GM12878 (cell line): ENCODE measurements at regions not wholly inside any gene's neighbourhood (a gene's known extent, or its start where the extent isn't known, plus 50 kb on each side); places are given as distances from the start of the nearest gene placed in this dataset.

ENCODE experiments used
- ATAC-seq: fragments of 200-7000 bp; cut with Tn5 transposase; 3 replicates; pipeline ENCODE4 v1.9.1; 2020; ENCODE audit warnings: mild to moderate bottlenecking, moderate library complexity
- BruUV-seq: library from RNA; stranded (reverse); fragments of 400-500 nt; replicated peaks from 2 replicates; lab custom pipeline; 2021; lab: Mats Ljungman, UMichigan
- CTCF ChIA-PET: fragments of 300-600 bp; sonication (Branson Sonifier 250); formaldehyde crosslinking; extraction: SDS; loops from one replicate; lab custom pipeline; 2021; ENCODE audit warnings: inconsistent platforms; lab: Yijun Ruan, JAX
- POLR2A ChIA-PET: fragments of 350-600 bp; formaldehyde crosslinking; extraction: SDS; loops from one replicate; lab custom pipeline; 2021; ENCODE audit warnings: inconsistent platforms; lab: Charles Lee
- RAD21 ChIA-PET: fragments of 300-600 bp; sonication (Branson Sonifier 250); formaldehyde crosslinking; loops from one replicate; lab custom pipeline; 2023; ENCODE audit warnings: antibody characterized with exemption; ENCODE audit not compliant: unreplicated experiment; lab: Charles Lee
- SMC1A ChIA-PET: fragments of 300-600 bp; sonication (Branson Sonifier 250); formaldehyde crosslinking; loops from one replicate; lab custom pipeline; 2023; ENCODE audit not compliant: unreplicated experiment, uncharacterized antibody; lab: Charles Lee
- DNase-seq: peaks from one replicate; pipeline ENCODE4 v3.0.0-alpha.2; 2011; ENCODE audit warnings: low read depth, low spot score
- FAIRE-seq: peaks from 3 replicates; lab custom pipeline; 2011; peaks lifted over from hg19 to GRCh38; lab: Jason Lieb, UNC
- H2AFZ ChIP-seq: 2 replicates; pipeline ENCODE4 v1.6.0; 2011; ENCODE audit warnings: low read depth, low read length, control low read depth; ENCODE audit not compliant: control insufficient read depth
- H3K27ac ChIP-seq: 2 replicates; pipeline ENCODE4 v1.5.1; 2011; ENCODE audit warnings: control low read depth; ENCODE audit not compliant: control insufficient read depth, insufficient read depth
- H3K27me3 ChIP-seq, 2 experiments: replicated peaks in 1 of 2; 2 replicates each; pipeline versions ENCODE4 v1.6.0 to v1.6.1; 2011; ENCODE audit warnings: low read length in 1 of 2; ENCODE audit not compliant: control insufficient read depth in 2 of 2, insufficient read depth in 2 of 2
- H3K36me3 ChIP-seq, 2 experiments: 2 replicates each; pipeline ENCODE4 v1.5.1; 2011; ENCODE audit warnings: low read length in 1 of 2; ENCODE audit not compliant: control insufficient read depth in 2 of 2, insufficient read depth in 2 of 2
- H3K4me1 ChIP-seq: 2 replicates; pipeline ENCODE4 v1.6.1; 2011; ENCODE audit warnings: mild to moderate bottlenecking, low read length, moderate library complexity, mixed read lengths; ENCODE audit not compliant: control insufficient read depth, insufficient read depth
- H3K4me2 ChIP-seq: 2 replicates; pipeline ENCODE4 v1.6.0; 2011; ENCODE audit warnings: control low read depth; ENCODE audit not compliant: control insufficient read depth, insufficient read depth
- H3K4me3 ChIP-seq: fragments of 200-600 bp; sonication (generic); 2 replicates; pipeline ENCODE4 v1.5.1; 2016
- H3K79me2 ChIP-seq: 2 replicates; pipeline ENCODE4 v1.6.0; 2011; ENCODE audit warnings: low read length; ENCODE audit not compliant: control insufficient read depth, insufficient read depth
- H3K9ac ChIP-seq: 2 replicates; pipeline ENCODE4 v1.8.0; 2011; ENCODE audit warnings: low read length, control low read depth, mixed read lengths; ENCODE audit not compliant: control insufficient read depth, insufficient read depth
- H3K9me3 ChIP-seq: replicated peaks from 3 replicates; pipeline ENCODE4 v1.5.1; 2011; ENCODE audit warnings: mild to moderate bottlenecking, low read length; ENCODE audit not compliant: control insufficient read depth, insufficient read depth
- H4K20me1 ChIP-seq: 2 replicates; pipeline ENCODE4 v1.6.0; 2011; ENCODE audit not compliant: control insufficient read depth, insufficient read depth
- ESRRA ChIP-seq: IDR thresholded peaks from 2 replicates; pipeline ENCODE4 v1.6.1; 2012; ENCODE audit warnings: mild to moderate bottlenecking, low read length, improper control_type of control experiment
- KAT2A ChIP-seq: conservative IDR thresholded peaks from 2 replicates; pipeline ENCODE4 v1.6.1; 2011; ENCODE audit warnings: low read depth, low read length; ENCODE audit not compliant: control insufficient read depth
- MEF2A ChIP-seq: IDR thresholded peaks from 2 replicates; pipeline ENCODE4 v1.6.1; 2011; ENCODE audit warnings: low read depth, mild to moderate bottlenecking, low read length, moderate library complexity; ENCODE audit not compliant: insufficient read depth
- MYC ChIP-seq: IDR thresholded peaks from 2 replicates; pipeline ENCODE4 v1.6.1; 2011; ENCODE audit warnings: mild to moderate bottlenecking, low read length, moderate library complexity, inconsistent platforms; ENCODE audit not compliant: insufficient read depth, insufficient replicate concordance, insufficient read length, severe bottlenecking
- NFXL1 ChIP-seq: fragments of 450-650 bp; IDR thresholded peaks from 2 replicates; pipeline ENCODE4 v1.6.1; 2017; ENCODE audit warnings: antibody characterized with exemption, mild to moderate bottlenecking, borderline replicate concordance
- NFYA ChIP-seq: IDR thresholded peaks from 2 replicates; pipeline ENCODE4 v1.6.1; 2011; ENCODE audit warnings: low read depth, mild to moderate bottlenecking, low read length, improper control_type of control experiment, borderline replicate concordance
- PBX3 ChIP-seq: IDR thresholded peaks from 2 replicates; pipeline ENCODE4 v1.6.1; 2011; ENCODE audit warnings: mild to moderate bottlenecking, low read depth, low read length, moderate library complexity; ENCODE audit not compliant: insufficient replicate concordance
- RELA ChIP-seq: fragments of 450-650 bp; IDR thresholded peaks from 2 replicates; pipeline ENCODE4 v1.8.0; 2014; ENCODE audit warnings: borderline replicate concordance; ENCODE audit not compliant: partially characterized antibody
- RFX5 ChIP-seq: IDR thresholded peaks from 2 replicates; pipeline ENCODE4 v1.6.1; 2011; ENCODE audit warnings: low read depth, low read length, improper control_type of control experiment
- SMAD1 ChIP-seq: fragments of 450-650 bp; IDR thresholded peaks from 2 replicates; pipeline ENCODE4 v1.6.1; 2018; ENCODE audit warnings: mild to moderate bottlenecking, low read depth; ENCODE audit not compliant: partially characterized antibody
- SUZ12 ChIP-seq: fragments of 200-600 bp; sonication (generic); IDR thresholded peaks from one replicate; pipeline ENCODE4 v1.6.1; 2018; ENCODE audit warnings: antibody characterized with exemption, mild to moderate bottlenecking; ENCODE audit not compliant: unreplicated experiment
- TARDBP ChIP-seq: IDR thresholded peaks from 2 replicates; pipeline ENCODE4 v1.6.1; 2016; ENCODE audit warnings: borderline replicate concordance
- YBX1 ChIP-seq: fragments of 450-650 bp; IDR thresholded peaks from 2 replicates; pipeline ENCODE4 v1.6.1; 2016; ENCODE audit warnings: antibody characterized with exemption
- in situ Hi-C: fragments of 300-500 bp; cut with MboI; formaldehyde crosslinking; loops from 9 replicates; pipeline ENCODE4 v1.14.3; 2018; ENCODE audit warnings: mixed read lengths
- intact Hi-C: fragments of 100-400 bp; cut with micrococcal nuclease; formaldehyde crosslinking; loops from one replicate; pipeline ENCODE4 v1.14.2; 2022; ENCODE audit not compliant: unreplicated experiment

GRCh38 chr12:61070640-61071414 is 1189.4 kb upstream of the USP15 start (continued):
- TF ChIP-seq NFXL1 (no peak), ESRRA (no peak), RFX5 (no peak), NFYA (no peak), SUZ12 (no peak), TARDBP (no peak), MEF2A (no peak), MYC (no peak), PBX3 (no peak), SMAD1 (no peak), RELA (no peak)

- FAIRE-seq = no peak
- RAD21 ChIA-PET = no interaction called here
- no peaks in the 10 kb centered on the region for H3K79me2 ChIP-seq
- no peaks in the 10 kb centered on the region for H4K20me1 ChIP-seq
- H3K27ac ChIP-seq = no peak overlapping the region
- in situ Hi-C loops = no loop called here
- no peak overlapping the region for H3K4me3 ChIP-seq
- no peaks in the 10 kb centered on the region for H3K4me1 ChIP-seq
- no peak for ATAC-seq
- BruUV-seq = no TSS peak
- no peak for DNase-seq
- POLR2A ChIA-PET = no interaction called here
- no peak overlapping the region for H3K4me2 ChIP-seq
- no peaks in the 10 kb centered on the region for H3K27me3 ChIP-seq
- SMC1A ChIA-PET = no interaction called here
- CTCF ChIA-PET = no interaction called here
- no peak overlapping the region for H2AFZ ChIP-seq
- H3K9ac ChIP-seq = no peak overlapping the region
- TF ChIP-seq KAT2A (no peak), YBX1 (no peak)
- H3K36me3 ChIP-seq = no peaks in the 10 kb centered on the region
- intact Hi-C loops = no loop called here
- no peaks in the 10 kb centered on the region for H3K9me3 ChIP-seq
These were observed 1187.5 kb upstream of the USP15 start for GRCh38 chr12:61072717-61073116.
